T-helper 1 cell treated with Interleukin-12 subunit alpha and Interleukin-12 subunit beta and Interleukin-4 antibody, amounts not matched to agents 30 μg/mL and 1 μg/mL, for 36 hours (primary cell): ENCODE measurements at regions not wholly inside any gene's neighbourhood (a gene's known extent, or its start where the extent isn't known, plus 50 kb on each side); places are given as distances from the start of the nearest gene placed in this dataset.

Source experiments
- H3K27ac Mint-ChIP-seq: one replicate; pipeline ENCODE4 v1.8.0; 2021; ENCODE audit warnings: mild to moderate bottlenecking, mixed read lengths
- H3K27me3 Mint-ChIP-seq: one replicate; pipeline ENCODE4 v1.8.0; 2021; ENCODE audit warnings: low read depth, mixed read lengths
- H3K36me3 Mint-ChIP-seq: one replicate; pipeline ENCODE4 v1.8.0; 2021; ENCODE audit warnings: low read depth, mixed read lengths
- H3K4me1 Mint-ChIP-seq: one replicate; pipeline ENCODE4 v1.8.0; 2021; ENCODE audit warnings: low read depth, mixed read lengths
- H3K4me3 Mint-ChIP-seq: one replicate; pipeline ENCODE4 v1.8.0; 2021; ENCODE audit warnings: mild to moderate bottlenecking, moderate library complexity, mixed read lengths
- H3K9me3 Mint-ChIP-seq: one replicate; pipeline ENCODE4 v1.8.0; 2021; ENCODE audit warnings: mixed read lengths

DNA sequence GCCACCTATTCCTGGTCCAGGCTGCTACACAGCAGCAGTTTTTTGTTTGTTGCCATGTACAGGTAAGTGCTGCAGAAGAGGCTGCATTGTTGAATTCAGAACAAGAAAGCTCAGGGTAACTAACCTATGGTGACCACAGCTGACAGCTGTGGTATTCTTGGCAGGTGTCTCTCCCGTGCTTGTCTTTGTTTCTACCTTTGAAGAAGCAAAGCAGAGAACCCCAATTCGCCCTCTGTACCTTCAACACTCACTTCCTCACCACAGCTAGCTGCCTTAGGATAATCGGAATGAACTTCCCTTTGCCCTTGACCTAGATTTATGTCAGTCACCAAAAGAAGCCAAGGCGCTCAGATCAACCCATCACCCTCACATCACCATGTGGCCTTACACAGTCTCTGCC lies 1703.3 kb upstream of the SLC10A2 start:
- no peak overlapping the region for H3K27ac Mint-ChIP-seq
- H3K27me3 Mint-ChIP-seq: no peaks in the 10 kb centered on the region
- H3K9me3 Mint-ChIP-seq: no peaks in the 10 kb centered on the region
- no peaks in the 10 kb centered on the region for H3K36me3 Mint-ChIP-seq
- H3K4me1 Mint-ChIP-seq: no peaks in the 10 kb centered on the region
- no peak overlapping the region for H3K4me3 Mint-ChIP-seq

- no peaks in the 10 kb centered on the region for H3K9me3 Mint-ChIP-seq
- H3K4me3 Mint-ChIP-seq: no peak overlapping the region
- no peak overlapping the region for H3K27ac Mint-ChIP-seq
- no peaks in the 10 kb centered on the region for H3K36me3 Mint-ChIP-seq
- H3K27me3 Mint-ChIP-seq: no peaks in the 10 kb centered on the region
- no peaks in the 10 kb centered on the region for H3K4me1 Mint-ChIP-seq
Observed at GRCh38 chr13:104766319-104766718, 1700.1 kb upstream of the SLC10A2 start.

DNA sequence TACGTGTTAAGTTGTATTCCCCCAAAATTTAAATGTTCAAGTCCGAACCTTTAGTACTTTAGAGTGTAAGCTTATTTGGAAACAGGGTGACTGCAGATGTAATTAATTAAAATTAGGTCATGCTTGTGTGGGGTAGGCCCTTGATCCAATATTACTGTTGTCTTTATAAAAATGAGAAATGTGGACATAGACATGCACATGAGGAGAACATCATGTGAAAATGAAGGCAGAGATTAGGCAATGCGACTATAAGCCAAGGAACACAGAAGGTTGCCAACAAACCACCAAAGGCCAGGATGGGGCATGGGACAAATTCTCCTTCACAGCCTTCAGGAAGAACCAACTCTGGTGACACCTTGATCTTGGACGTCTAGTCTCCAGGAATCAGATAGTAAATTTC lies 1698.4 kb upstream of the SLC10A2 start:
- Mint-ChIP-seq H3K27ac (no peak overlapping the region), H3K27me3 (no peaks in the 10 kb centered on the region), H3K36me3 (no peaks in the 10 kb centered on the region), H3K4me1 (no peaks in the 10 kb centered on the region), H3K4me3 (no peak overlapping the region), H3K9me3 (no peaks in the 10 kb centered on the region)

- no peaks in the 10 kb centered on the region for H3K36me3 Mint-ChIP-seq
- H3K27ac Mint-ChIP-seq: no peak overlapping the region
- H3K4me1 Mint-ChIP-seq: no peaks in the 10 kb centered on the region
- H3K4me3 Mint-ChIP-seq: no peak overlapping the region
- no peaks in the 10 kb centered on the region for H3K9me3 Mint-ChIP-seq
- no peaks in the 10 kb centered on the region for H3K27me3 Mint-ChIP-seq
Observed at GRCh38 chr13:104759069-104759468, 1692.9 kb upstream of the SLC10A2 start.

- Mint-ChIP-seq H3K4me3 (no peak overlapping the region), H3K4me1 (no peaks in the 10 kb centered on the region), H3K27ac (no peak overlapping the region), H3K27me3 (no peaks in the 10 kb centered on the region), H3K9me3 (no peaks in the 10 kb centered on the region), H3K36me3 (no peaks in the 10 kb centered on the region)
Observed at GRCh38 chr13:104757712-104758111, 1691.5 kb upstream of the SLC10A2 start.

- Mint-ChIP-seq H3K4me1 (no peaks in the 10 kb centered on the region), H3K36me3 (no peaks in the 10 kb centered on the region), H3K27ac (no peak overlapping the region), H3K4me3 (no peak overlapping the region), H3K9me3 (no peaks in the 10 kb centered on the region), H3K27me3 (no peaks in the 10 kb centered on the region)
Observed at GRCh38 chr13:104750377-104750776, 1684.2 kb upstream of the SLC10A2 start.

DNA sequence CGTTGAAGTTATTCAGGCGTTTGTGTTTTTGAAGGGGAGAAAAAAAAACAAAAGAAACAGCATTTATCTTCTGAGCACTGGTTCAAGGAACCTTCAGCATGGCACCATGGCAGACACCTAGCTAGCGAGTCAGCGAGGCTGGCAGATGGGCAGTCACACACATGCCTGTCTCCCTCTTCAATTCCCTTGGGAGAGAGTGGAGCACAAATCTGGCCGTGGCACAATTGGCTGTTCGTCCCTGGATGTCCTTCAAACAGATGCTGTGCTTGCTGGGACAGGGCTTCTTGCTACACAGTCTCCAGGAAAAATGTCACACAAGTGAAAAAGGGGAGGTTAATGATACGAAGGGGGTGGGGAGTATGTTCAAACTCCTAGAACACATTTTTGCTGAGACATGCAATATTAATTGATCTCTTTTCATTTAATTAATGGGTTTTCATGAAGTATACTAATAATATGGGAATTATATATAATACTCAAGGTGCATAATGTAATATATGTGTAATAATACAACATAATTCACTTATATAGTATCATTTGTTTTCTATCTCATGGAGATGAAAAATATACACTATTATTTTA lies 1674.5 kb upstream of the SLC10A2 start:
- H3K4me1 Mint-ChIP-seq: no peaks in the 10 kb centered on the region

GRCh38 chr13:104737713-104738112 lies 1671.5 kb upstream of the SLC10A2 start:
- Mint-ChIP-seq H3K9me3 (no peaks in the 10 kb centered on the region), H3K27me3 (no peaks in the 10 kb centered on the region), H3K36me3 (no peaks in the 10 kb centered on the region), H3K4me1 (no peaks in the 10 kb centered on the region), H3K4me3 (no peak overlapping the region), H3K27ac (no peak overlapping the region)

More for the DNA sequence above, 1674.5 kb upstream of the SLC10A2 start:
- Mint-ChIP-seq H3K4me3 (no peak overlapping the region), H3K27ac (no peak overlapping the region), H3K9me3 (no peaks in the 10 kb centered on the region), H3K36me3 (no peaks in the 10 kb centered on the region), H3K27me3 (no peaks in the 10 kb centered on the region)

DNA sequence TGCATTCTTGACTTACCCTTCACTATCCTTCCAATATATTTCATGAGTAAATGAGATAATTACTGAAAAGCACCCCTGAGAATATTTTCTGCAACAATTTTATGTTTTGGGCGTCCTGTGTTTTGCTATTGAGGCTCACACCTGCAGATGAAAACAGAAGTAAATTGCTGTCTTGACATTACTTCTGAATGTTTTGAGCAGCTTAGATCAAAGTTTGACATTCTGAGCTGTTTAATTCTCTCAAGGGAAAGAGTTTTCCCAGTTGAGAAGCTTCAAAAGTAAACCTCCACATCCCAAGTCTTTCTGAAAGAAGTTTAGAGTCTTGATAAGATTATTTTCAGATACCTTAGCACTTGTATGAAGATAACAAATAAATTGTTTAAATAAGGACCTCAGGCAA lies 1667.2 kb upstream of the SLC10A2 start:
- no peaks in the 10 kb centered on the region for H3K9me3 Mint-ChIP-seq
- H3K36me3 Mint-ChIP-seq: no peaks in the 10 kb centered on the region
- no peaks in the 10 kb centered on the region for H3K4me1 Mint-ChIP-seq
- H3K4me3 Mint-ChIP-seq: no peak overlapping the region
- no peaks in the 10 kb centered on the region for H3K27me3 Mint-ChIP-seq
- H3K27ac Mint-ChIP-seq: no peak overlapping the region

- no peak overlapping the region for H3K4me3 Mint-ChIP-seq
- H3K36me3 Mint-ChIP-seq: no peaks in the 10 kb centered on the region
- no peak overlapping the region for H3K27ac Mint-ChIP-seq
Observed at GRCh38 chr13:104715111-104715510, 1648.9 kb upstream of the SLC10A2 start.

DNA sequence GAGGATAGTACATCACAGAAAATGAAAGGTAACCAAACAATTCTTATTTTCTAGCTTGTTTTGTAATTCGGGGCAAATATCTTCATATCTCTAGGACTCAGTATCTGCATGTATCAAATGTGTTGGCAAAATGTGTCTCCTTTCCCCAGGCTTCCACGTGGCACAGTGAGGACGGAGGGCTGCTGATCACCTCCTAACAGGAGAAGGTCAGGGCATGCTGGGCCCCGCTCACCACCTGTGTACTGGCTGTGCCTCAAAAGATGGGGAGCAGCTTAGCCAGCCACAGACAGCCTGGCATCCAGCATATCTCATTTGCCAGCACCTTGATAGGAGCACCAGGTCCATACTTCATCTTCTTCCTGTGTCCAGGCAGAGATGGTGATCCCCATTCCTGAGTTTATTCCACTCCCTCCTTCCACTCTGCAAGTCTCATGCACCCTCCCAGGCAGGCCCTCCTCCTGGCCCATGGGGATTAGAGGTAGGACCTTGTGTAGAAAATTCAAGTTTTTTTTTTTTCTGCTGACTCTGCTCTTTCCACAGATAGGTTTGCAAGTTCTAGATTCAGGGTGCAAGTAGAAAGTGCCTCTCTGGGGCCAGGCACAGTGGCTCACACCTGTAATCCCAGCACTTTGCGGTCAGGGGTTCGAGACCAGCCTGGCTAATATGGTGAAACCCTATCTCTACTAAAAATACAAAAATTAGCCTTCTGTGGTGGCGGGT lies 1639.0 kb upstream of the SLC10A2 start:
- H3K27me3 Mint-ChIP-seq: no peaks in the 10 kb centered on the region

More at GRCh38 chr13:104715111-104715510, 1648.9 kb upstream of the SLC10A2 start:
- Mint-ChIP-seq H3K27me3 (no peaks in the 10 kb centered on the region), H3K4me1 (no peaks in the 10 kb centered on the region), H3K9me3 (no peaks in the 10 kb centered on the region)

GRCh38 chr13:104701591-104701990 lies 1635.4 kb upstream of the SLC10A2 start:
- H3K9me3 Mint-ChIP-seq: no peaks in the 10 kb centered on the region
- no peaks in the 10 kb centered on the region for H3K36me3 Mint-ChIP-seq

More for the DNA sequence above, 1639.0 kb upstream of the SLC10A2 start:
- H3K4me3 Mint-ChIP-seq: no peak overlapping the region
- no peaks in the 10 kb centered on the region for H3K4me1 Mint-ChIP-seq
- no peaks in the 10 kb centered on the region for H3K9me3 Mint-ChIP-seq
- no peak overlapping the region for H3K27ac Mint-ChIP-seq
- no peaks in the 10 kb centered on the region for H3K36me3 Mint-ChIP-seq

GRCh38 chr13:104694397-104694796 lies 1628.2 kb upstream of the SLC10A2 start:
- H3K27ac Mint-ChIP-seq: no peak overlapping the region
- no peaks in the 10 kb centered on the region for H3K4me1 Mint-ChIP-seq
- H3K9me3 Mint-ChIP-seq: no peaks in the 10 kb centered on the region
- no peaks in the 10 kb centered on the region for H3K27me3 Mint-ChIP-seq
- no peaks in the 10 kb centered on the region for H3K36me3 Mint-ChIP-seq
- H3K4me3 Mint-ChIP-seq: no peak overlapping the region

More at GRCh38 chr13:104701591-104701990, 1635.4 kb upstream of the SLC10A2 start:
- Mint-ChIP-seq H3K27me3 (no peaks in the 10 kb centered on the region), H3K27ac (no peak overlapping the region), H3K4me1 (no peaks in the 10 kb centered on the region), H3K4me3 (no peak overlapping the region)

DNA sequence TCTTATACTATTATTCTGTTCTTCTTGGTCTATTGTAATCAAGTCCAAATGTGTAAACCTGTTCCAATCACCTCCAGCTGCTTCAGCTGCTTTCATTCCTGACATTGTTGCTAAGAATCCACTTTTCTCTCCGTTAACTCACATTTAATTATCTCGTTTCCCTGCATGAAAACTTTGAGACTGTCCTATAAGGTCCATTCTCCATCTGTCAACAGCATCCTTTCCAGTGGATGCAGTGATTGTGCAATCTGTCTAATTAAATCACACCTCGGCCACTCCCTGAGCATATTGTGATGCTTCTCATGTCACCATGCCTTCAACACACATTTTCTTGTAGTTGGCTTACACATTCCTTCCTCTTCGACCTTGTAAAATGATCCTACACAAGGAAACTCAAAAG lies 1626.9 kb upstream of the SLC10A2 start:
- no peak overlapping the region for H3K4me3 Mint-ChIP-seq
- no peaks in the 10 kb centered on the region for H3K9me3 Mint-ChIP-seq
- H3K27me3 Mint-ChIP-seq: no peaks in the 10 kb centered on the region
- H3K27ac Mint-ChIP-seq: no peak overlapping the region
- no peaks in the 10 kb centered on the region for H3K4me1 Mint-ChIP-seq
- H3K36me3 Mint-ChIP-seq: no peaks in the 10 kb centered on the region

GRCh38 chr13:104691767-104692467 lies 1625.7 kb upstream of the SLC10A2 start:
- no peaks in the 10 kb centered on the region for H3K27me3 Mint-ChIP-seq
- no peaks in the 10 kb centered on the region for H3K9me3 Mint-ChIP-seq
- H3K36me3 Mint-ChIP-seq: no peaks in the 10 kb centered on the region
- no peaks in the 10 kb centered on the region for H3K4me1 Mint-ChIP-seq
- H3K4me3 Mint-ChIP-seq: no peak overlapping the region
- no peak overlapping the region for H3K27ac Mint-ChIP-seq
